HepG2 (cell line): ENCODE measurements at regions not wholly inside any gene's neighbourhood (a gene's known extent, or its start where the extent isn't known, plus 50 kb on each side); places are given as distances from the start of the nearest gene placed in this dataset.

Experiments
- ATAC-seq: fragments of 200-7000 bp; cut with Tn5 transposase; 3 replicates; pipeline ENCODE4 v1.9.1; 2020; ENCODE audit warnings: mild to moderate bottlenecking, moderate library complexity
- BruUV-seq: library from RNA; stranded (reverse); fragments of 400-500 nt; replicated peaks from 2 replicates; lab custom pipeline; 2021; lab: Mats Ljungman, UMichigan
- CTCF ChIA-PET: fragments of 300-600 bp; formaldehyde crosslinking; extraction: SDS; loops from one replicate; lab custom pipeline; 2021; ENCODE audit warnings: low total read pairs, inconsistent platforms, low intra/inter-chr PET ratio; lab: Yijun Ruan, JAX
- POLR2A ChIA-PET: fragments of 350-600 bp; sonication (Branson Sonifier 250); formaldehyde crosslinking; loops from one replicate; lab custom pipeline; 2020; ENCODE audit warnings: antibody characterized with exemption, inconsistent platforms; lab: Yijun Ruan, JAX
- DNase-seq: peaks from one replicate; pipeline ENCODE4 v3.0.0-alpha.2; 2015; ENCODE audit warnings: low spot score
- FAIRE-seq: peaks from 3 replicates; lab custom pipeline; 2011; peaks lifted over from hg19 to GRCh38; lab: Jason Lieb, UNC
- H2AFZ ChIP-seq: one replicate; pipeline ENCODE4 v1.6.1; 2011; ENCODE audit warnings: low read length, inconsistent platforms
- H3K27ac ChIP-seq: fragments of 300-600 bp; 3 replicates; pipeline ENCODE4 v1.8.0; 2011; ENCODE audit warnings: mixed run types, mild to moderate bottlenecking, mixed read lengths, low read length, inconsistent platforms; ENCODE audit not compliant: insufficient read depth; ENCODE audit errors: extremely low read length
- H3K27me3 ChIP-seq, 2 experiments: fragments of 200-600 bp in 1 of 2; 2 replicates in 1 of 2; 3 replicates in 1 of 2; pipeline versions ENCODE4 v1.6.0 to v1.8.0; 2011; ENCODE audit warnings: low read length in 2 of 2, mild to moderate bottlenecking in 2 of 2, moderate library complexity in 2 of 2, inconsistent platforms in 1 of 2; ENCODE audit not compliant: insufficient read depth in 2 of 2, control insufficient read depth in 1 of 2
- H3K36me3 ChIP-seq, 2 experiments: fragments of 200-600 bp in 1 of 2; replicated peaks in 1 of 2; 2 replicates in 1 of 2; 3 replicates in 1 of 2; pipeline versions ENCODE4 v1.5.1 to v1.8.0; 2011; ENCODE audit warnings: low read length in 2 of 2, inconsistent platforms in 1 of 2; ENCODE audit not compliant: insufficient read depth in 2 of 2, control insufficient read depth in 1 of 2
- H3K4me1 ChIP-seq: 2 replicates; pipeline ENCODE4 v1.5.1; 2012; ENCODE audit warnings: low read length, inconsistent platforms; ENCODE audit not compliant: insufficient read depth
- H3K4me2 ChIP-seq: 2 replicates; pipeline ENCODE4 v1.6.0; 2011; ENCODE audit warnings: low read depth, low read length, inconsistent platforms
- H3K4me3 ChIP-seq, 3 experiments: fragments of 200-600 bp in 1 of 3; sonication (generic), shearing (Covaris generic) in 1 of 3; replicated peaks in 1 of 3; 2 replicates each; pipeline ENCODE4 v1.5.1; 2011 to 2016; ENCODE audit warnings: low read length in 3 of 3, inconsistent platforms in 2 of 3, low read depth in 2 of 3, mild to moderate bottlenecking in 2 of 3, control low read depth in 1 of 3, mixed read lengths in 1 of 3; ENCODE audit not compliant: insufficient read depth in 1 of 3
- H3K79me2 ChIP-seq: one replicate; pipeline ENCODE4 v1.6.1; 2011; ENCODE audit warnings: low read length, inconsistent platforms; ENCODE audit not compliant: insufficient read depth
- H3K9ac ChIP-seq: 2 replicates; pipeline ENCODE4 v1.6.0; 2011; ENCODE audit warnings: mild to moderate bottlenecking, low read depth, low read length, inconsistent platforms; ENCODE audit not compliant: insufficient read depth
- H3K9me3 ChIP-seq: 2 replicates; pipeline ENCODE4 v1.5.1; 2012; ENCODE audit warnings: mild to moderate bottlenecking, low read length
- H4K20me1 ChIP-seq: 2 replicates; pipeline ENCODE4 v1.6.0; 2011; ENCODE audit warnings: inconsistent platforms, mild to moderate bottlenecking, low read length, moderate library complexity; ENCODE audit not compliant: insufficient read depth
- DPF2 ChIP-seq: sonication (generic); formaldehyde crosslinking; IDR thresholded peaks from 2 replicates; pipeline ENCODE4 v1.4.0; 2020; ENCODE audit warnings: mild to moderate bottlenecking, low read depth, missing genetic modification reagents, borderline replicate concordance
- GFI1 ChIP-seq: sonication (generic); formaldehyde crosslinking; IDR thresholded peaks from 2 replicates; pipeline ENCODE4 v1.5.0; 2020; ENCODE audit warnings: missing genetic modification reagents, mild to moderate bottlenecking, borderline replicate concordance
- SP4 ChIP-seq: sonication (generic); formaldehyde crosslinking; IDR thresholded peaks from 2 replicates; pipeline ENCODE4 v1.8.1; 2023; ENCODE audit warnings: mild to moderate bottlenecking, missing genetic modification reagents
- STAG1 ChIP-seq: sonication (generic); formaldehyde crosslinking; IDR thresholded peaks from 2 replicates; pipeline ENCODE4 v1.4.0; 2020; ENCODE audit warnings: missing genetic modification reagents
- ZC3H13 ChIP-seq: sonication (generic); formaldehyde crosslinking; IDR thresholded peaks from 2 replicates; pipeline ENCODE4 v1.8.1; 2023; ENCODE audit warnings: mild to moderate bottlenecking, missing genetic modification reagents, moderate library complexity
- ZMYM3 ChIP-seq: sonication (generic); formaldehyde crosslinking; IDR thresholded peaks from 2 replicates; pipeline ENCODE4 v1.5.1; 2020; ENCODE audit warnings: mild to moderate bottlenecking, missing genetic modification reagents
- ZNF572 ChIP-seq: sonication (generic); formaldehyde crosslinking; IDR thresholded peaks from 2 replicates; pipeline ENCODE4 v1.5.1; 2020; ENCODE audit warnings: mild to moderate bottlenecking, missing genetic modification reagents
- WGBS: methylation state at CpG from one replicate; pipeline ENCODE4 v1.1.6; 2017; ENCODE audit warnings: low lambda C conversion rate; 5-methylcytosine and 5-hydroxymethylcytosine counted together
- in situ Hi-C: cut with HindIII; loops from 2 replicates; pipeline ENCODE4 v1.10.0; 2017; ENCODE audit warnings: low pct_unique_long_range_greater_than_20kb; ENCODE audit not compliant: extremely low pct_ligation_motif_present
- intact Hi-C: fragments of 100-400 bp; cut with micrococcal nuclease; formaldehyde crosslinking; loops from one replicate; pipeline ENCODE4 v1.10.0; 2022; ENCODE audit not compliant: unreplicated experiment
- TF ChIP-seq, protein P1 (sequence below): sonication (generic); formaldehyde crosslinking; IDR thresholded peaks from 2 replicates; pipeline ENCODE4 v1.5.0; 2020; ENCODE audit warnings: missing genetic modification reagents
- TF ChIP-seq, protein P2 (sequence below): IDR thresholded peaks from 2 replicates; pipeline ENCODE4 v1.6.1; 2012; ENCODE audit warnings: low read depth, low read length, improper control_type of control experiment

DNA sequence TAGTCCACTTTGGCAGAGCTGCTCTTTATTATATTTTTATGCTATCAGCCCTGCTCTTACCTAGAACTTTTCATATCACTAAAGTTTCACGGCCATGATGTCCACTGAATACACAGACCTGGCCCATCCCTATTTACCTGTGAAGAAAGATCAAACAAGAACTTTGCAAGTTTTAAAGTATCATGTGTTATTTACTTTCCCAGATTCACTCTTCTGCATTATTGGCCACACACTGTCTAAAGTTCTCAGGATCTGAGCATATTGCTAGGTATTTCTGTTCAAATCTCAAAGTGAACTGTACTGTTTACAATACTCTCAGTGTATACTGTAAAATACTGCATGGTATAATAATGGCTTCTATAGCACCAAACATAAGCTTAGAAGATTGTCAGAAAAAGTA, 405.2 kb downstream of the KLF12 start (continued):
- TF ChIP-seq ZMYM3 (CRISPR knock-in tag) (no peak), SP4 (CRISPR knock-in tag) (no peak), ZNF572 (CRISPR knock-in tag) (no peak), DPF2 (CRISPR knock-in tag) (no peak), GFI1 (CRISPR knock-in tag) (0 out of 2 replicates have a peak, but pooled peaks have one; percentile 32)
- TF ChIP-seq, protein P1, sequence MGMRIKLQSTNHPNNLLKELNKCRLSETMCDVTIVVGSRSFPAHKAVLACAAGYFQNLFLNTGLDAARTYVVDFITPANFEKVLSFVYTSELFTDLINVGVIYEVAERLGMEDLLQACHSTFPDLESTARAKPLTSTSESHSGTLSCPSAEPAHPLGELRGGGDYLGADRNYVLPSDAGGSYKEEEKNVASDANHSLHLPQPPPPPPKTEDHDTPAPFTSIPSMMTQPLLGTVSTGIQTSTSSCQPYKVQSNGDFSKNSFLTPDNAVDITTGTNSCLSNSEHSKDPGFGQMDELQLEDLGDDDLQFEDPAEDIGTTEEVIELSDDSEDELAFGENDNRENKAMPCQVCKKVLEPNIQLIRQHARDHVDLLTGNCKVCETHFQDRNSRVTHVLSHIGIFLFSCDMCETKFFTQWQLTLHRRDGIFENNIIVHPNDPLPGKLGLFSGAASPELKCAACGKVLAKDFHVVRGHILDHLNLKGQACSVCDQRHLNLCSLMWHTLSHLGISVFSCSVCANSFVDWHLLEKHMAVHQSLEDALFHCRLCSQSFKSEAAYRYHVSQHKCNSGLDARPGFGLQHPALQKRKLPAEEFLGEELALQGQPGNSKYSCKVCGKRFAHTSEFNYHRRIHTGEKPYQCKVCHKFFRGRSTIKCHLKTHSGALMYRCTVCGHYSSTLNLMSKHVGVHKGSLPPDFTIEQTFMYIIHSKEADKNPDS (CRISPR knock-in tag), result peak; percentile 66; the same call in 1 of the 2 replicates
- TF ChIP-seq, protein P2, sequence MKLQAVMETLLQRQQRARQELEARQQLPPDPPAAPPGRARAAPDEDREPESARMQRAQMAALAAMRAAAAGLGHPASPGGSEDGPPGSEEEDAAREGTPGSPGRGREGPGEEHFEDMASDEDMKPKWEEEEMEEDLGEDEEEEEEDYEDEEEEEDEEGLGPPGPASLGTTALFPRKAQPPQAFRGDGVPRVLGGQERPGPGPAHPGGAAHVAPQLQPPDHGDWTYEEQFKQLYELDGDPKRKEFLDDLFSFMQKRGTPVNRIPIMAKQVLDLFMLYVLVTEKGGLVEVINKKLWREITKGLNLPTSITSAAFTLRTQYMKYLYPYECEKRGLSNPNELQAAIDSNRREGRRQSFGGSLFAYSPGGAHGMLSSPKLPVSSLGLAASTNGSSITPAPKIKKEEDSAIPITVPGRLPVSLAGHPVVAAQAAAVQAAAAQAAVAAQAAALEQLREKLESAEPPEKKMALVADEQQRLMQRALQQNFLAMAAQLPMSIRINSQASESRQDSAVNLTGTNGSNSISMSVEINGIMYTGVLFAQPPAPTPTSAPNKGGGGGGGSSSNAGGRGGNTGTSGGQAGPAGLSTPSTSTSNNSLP, result no peak
- TF ChIP-seq, all 625 proteins: peak for 7

DNA sequence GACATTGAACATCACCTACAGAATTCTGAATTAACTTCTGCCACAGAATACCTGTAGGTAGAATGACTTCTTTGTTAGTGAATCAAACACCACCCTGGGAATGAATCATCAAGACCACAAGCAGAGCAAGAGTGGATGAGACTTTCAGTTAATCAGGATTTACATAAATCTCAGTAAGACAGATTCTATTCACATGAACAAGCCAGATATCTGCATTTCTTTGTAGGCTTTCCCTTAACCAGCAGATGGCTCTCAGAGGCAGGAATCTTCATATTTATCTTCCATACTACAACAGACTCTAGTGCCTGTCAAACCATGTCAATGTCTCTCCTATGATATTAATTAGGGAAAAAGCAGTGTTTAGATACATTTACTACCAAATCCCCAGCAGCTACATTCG, 412.1 kb downstream of the KLF12 start:
- no peak for TF ChIP-seq ZC3H13 (CRISPR knock-in tag)
- TF ChIP-seq STAG1, result peak; percentile 38
- DNase-seq (peak; percentile 5), FAIRE-seq (no peak), ATAC-seq (0 out of 3 replicates have a peak, but pooled peaks have one; percentile 40)
- H3K79me2 ChIP-seq, result no peaks in the 10 kb centered on the region
- no peak overlapping the region for H3K27ac ChIP-seq
- POLR2A ChIA-PET, result no interaction called here
- no peaks in the 10 kb centered on the region for H3K9me3 ChIP-seq
- H3K27me3 ChIP-seq, result no peaks in the 10 kb centered on the region
- H2AFZ ChIP-seq, result no peak overlapping the region
- H3K36me3 ChIP-seq, result no peaks in the 10 kb centered on the region
- CTCF ChIA-PET, result no interaction called here
- 24% methylated on average over 1 of the region's 1 CpG for WGBS
- H4K20me1 ChIP-seq, result no peaks in the 10 kb centered on the region
- peaks cover 10% of the 10 kb centered on the region; the same call in 1 of the 2 replicates for H3K4me1 ChIP-seq
- no peak overlapping the region for H3K4me3 ChIP-seq
- no peak overlapping the region for H3K4me2 ChIP-seq
- H3K9ac ChIP-seq, result no peak overlapping the region
- in situ Hi-C loops (no loop called here), intact Hi-C loops (no loop called here)
- BruUV-seq, result no TSS peak
